IPS DF 19.7 (cell line): ENCODE measurements at regions not wholly inside any gene's neighbourhood (a gene's known extent, or its start where the extent isn't known, plus 50 kb on each side); places are given as distances from the start of the nearest gene placed in this dataset.

Experiments used
- DNase-seq: peaks from one replicate; pipeline ENCODE4 v3.0.0-alpha.2; 2013; ENCODE audit warnings: low read depth, low spot score

DNA sequence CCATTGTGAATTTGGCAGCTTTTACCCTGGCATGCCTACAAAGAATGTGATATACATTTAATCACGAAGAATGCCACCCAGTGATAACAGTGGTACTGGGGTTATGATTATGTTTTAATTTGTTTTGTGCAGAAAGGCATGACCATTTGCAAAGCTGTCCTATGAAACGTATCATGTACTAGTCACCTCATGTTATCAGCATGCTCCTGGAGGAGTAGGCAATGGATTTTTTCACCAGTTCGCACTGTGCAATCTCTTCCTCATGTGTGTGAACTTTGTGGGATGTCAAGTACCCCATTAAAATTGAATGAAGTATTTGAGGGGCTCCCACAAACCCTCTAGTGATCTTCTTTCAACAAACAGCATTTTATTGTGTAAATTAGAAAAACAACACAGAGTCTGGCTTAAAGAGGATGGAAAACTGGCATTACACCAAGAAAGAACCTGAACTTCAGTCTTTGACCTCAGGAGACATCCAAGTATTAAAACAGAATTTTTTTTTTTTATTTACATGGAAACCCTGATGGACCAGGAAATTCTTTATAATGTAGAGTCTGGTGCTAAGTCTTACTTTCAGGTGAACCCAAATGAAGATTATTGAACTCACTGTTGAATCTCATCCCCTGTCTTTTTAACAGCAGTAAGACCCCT is 200.6 kb upstream of the PGRMC2 start:
- DNase-seq = no peak

DNA sequence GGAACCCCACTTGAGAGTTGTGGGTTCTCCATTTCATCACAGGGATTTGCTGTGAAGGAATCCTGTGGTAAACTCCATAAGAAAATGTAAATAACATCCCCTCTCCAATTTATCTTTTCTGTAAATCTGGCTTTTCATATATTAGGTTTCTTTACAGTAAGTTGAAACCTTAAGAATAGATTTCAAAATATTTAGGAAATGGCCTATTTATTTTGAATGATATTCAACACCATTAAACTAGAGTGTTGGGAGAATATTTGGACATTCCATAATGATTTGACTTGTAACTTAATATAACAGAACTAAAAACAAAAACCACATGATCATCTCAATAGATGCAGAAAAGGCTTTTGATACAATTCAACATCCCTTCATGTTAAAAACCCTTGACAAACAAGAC is 197.3 kb upstream of the PGRMC2 start:
- no peak for DNase-seq

- no peak for DNase-seq
Measured at GRCh38 chr4:128483816-128484215, 196.2 kb upstream of the PGRMC2 start.

- DNase-seq = no peak
Measured at GRCh38 chr4:128483041-128483440, 195.4 kb upstream of the PGRMC2 start.

- no peak for DNase-seq
Measured at GRCh38 chr4:128481752-128482480, 194.3 kb upstream of the PGRMC2 start.

DNA sequence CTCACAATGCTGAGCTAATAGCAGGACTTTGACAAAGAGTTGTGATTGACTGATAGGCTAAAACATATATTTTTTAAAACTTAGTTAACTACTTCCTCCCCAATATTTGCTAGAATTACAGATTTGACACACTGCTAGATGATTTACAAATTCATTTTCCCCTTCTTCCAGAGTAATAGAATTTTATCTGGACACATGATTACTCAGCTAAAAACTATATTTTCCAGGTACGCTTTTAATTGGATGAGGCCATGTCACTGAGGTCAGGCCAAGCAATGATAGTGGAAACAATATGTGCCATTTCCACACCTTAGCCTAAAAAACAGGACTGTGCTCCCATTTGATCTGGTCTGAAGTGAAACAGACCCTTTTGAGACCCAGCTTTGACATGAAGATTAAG is 193.3 kb upstream of the PGRMC2 start:
- DNase-seq = no peak

DNA sequence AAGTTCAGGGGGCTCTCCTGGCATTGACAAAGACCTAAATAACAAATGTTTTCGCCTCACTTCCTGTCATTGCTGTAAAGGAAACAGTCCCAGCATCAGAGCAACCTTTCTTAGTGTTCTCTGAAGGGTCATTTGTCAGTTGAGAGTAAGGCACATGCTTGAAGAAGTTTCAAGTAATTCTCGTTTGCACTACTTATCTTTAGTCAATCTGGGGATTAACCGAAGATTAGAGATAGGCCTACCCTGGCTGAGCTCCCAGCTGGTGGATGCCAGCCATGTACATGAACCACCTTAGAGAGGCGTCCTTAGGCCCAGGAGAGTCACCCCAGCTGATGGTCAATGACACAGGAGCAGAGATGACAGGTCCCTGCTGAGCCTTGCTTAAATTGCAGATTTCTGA is 189.9 kb upstream of the PGRMC2 start:
- no peak for DNase-seq

DNA sequence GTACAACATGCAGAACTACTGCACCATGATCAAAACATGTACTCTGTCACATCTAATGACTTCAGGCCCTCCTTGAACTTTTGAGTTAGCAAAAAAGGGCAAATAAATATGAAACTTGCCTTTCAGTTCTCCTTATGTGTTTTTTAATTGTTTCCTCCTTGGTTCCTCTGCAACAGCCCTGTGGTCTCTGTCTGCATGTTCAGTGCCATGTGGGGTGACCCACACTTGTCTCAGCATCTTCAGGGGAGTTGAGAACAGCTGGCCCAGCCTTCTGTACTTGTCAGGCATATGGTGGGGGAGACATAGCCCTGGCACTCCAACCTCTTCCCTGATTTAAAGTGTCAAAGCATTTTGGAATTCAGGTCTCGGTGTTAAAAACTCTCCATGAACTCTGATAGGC is 188.0 kb upstream of the PGRMC2 start:
- no peak for DNase-seq

- no peak for DNase-seq
Measured at GRCh38 chr4:128471576-128471975, 184.0 kb upstream of the PGRMC2 start.

- DNase-seq = no peak
Measured at GRCh38 chr4:128470492-128471053, 183.0 kb upstream of the PGRMC2 start.

DNA sequence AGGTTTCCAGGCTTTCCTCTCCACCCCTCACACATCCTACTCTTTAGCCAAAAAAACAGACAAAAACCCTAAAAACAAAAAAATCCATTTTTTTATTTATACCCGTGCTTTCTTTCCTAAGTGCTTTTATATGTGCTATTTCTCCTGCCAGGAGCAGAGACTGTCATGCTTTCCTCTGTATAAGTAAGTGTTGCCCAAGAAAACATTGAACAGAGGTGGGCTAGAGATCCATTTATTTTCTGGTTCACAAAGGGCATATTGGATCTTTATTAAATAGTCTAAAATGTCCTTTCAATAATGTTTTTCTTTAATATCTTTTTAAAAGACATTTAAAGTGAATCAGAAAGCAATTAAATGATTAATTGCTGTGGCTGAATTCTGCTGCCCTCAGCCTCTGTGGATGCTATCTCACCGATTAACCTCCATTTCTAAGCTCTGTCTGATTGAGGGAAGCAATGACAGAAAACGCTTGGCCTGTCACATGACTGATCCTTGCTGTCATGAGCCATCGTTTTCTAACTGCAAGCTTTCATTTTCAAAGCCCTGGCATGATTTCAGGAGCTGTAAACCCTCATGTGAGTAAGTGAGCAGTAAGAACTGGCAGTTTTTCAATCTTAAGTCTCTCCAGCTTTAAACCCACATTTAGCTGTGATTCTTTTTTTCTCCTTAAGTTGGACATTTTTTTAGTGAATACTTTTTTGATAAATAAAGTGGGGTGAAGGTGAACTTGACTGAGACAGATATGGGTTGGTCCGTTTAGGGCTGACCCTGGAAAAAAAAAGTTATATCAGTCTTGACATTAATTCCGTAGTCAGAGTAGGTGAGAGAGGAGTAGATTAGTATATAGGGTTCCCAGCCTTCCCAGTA is 180.7 kb upstream of the PGRMC2 start:
- no peak for DNase-seq

DNA sequence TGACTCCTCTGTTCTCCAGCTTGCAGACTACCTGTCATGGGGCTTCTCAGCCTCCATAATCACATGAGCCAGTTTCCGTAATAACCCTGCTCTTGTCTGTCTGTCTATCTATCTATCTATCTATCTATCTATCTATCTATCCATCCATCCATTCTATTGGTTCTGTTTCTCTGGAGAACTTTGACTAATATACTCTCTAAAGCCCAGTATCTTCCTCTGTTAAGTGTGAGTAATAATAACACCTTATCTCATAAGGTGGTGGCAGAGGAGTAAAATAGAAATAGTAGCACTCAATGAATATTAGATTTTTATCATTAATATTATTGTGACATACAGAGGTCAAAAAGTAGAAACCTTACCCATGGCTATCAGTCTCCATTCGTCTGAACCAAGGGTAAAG is 177.9 kb upstream of the PGRMC2 start:
- no peak for DNase-seq

DNA sequence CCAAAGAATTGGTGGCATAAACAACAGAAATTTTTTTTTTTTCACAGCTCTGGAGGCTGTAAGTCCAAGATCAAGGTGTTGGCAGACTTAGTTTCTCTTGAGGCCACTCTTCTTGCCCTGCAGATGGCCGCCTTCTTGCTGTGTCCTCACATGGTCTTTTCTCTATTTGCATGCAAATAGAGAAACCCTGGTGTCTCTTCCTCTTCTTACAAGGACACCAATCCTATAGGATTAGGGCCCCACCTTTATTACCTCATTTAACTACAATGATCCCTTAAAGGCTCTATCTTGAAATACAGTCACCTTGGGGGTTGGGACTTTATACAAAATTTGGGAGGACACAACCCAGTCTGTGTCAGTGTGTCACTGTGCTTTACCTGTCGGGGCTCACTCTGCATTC is 175.4 kb upstream of the PGRMC2 start:
- no peak for DNase-seq

DNA sequence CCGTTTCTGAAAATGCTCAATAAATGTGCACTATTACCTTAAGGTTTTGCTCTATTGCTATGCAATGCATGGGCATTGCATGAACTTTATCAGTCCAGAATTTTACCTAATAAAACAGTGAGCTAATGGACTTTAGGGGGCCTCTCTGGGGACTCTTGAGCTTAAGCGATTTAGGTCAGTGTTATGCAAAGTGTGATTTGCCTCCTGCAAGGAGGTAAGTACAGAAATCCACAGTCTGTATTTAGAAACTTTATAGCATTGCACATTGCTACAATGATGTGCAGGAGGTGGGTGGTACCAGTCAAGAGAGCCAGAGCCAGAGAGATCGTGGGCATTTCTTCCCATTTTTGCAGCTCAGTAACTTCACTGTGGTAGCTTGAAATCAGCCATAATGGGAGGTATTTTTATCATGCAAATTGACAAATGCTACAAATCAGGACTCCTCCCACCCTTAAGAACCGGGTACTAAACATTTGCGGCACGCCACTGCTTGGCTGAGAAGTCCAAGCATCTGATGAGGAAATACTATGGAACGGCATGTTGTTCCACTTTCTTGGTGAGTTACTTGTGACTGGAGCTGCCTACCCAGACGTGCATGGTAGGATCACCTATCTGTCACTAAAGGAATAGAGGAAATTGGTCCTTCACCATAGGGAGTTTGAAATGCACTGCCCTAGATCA is 174.6 kb upstream of the PGRMC2 start:
- no peak for DNase-seq

DNA sequence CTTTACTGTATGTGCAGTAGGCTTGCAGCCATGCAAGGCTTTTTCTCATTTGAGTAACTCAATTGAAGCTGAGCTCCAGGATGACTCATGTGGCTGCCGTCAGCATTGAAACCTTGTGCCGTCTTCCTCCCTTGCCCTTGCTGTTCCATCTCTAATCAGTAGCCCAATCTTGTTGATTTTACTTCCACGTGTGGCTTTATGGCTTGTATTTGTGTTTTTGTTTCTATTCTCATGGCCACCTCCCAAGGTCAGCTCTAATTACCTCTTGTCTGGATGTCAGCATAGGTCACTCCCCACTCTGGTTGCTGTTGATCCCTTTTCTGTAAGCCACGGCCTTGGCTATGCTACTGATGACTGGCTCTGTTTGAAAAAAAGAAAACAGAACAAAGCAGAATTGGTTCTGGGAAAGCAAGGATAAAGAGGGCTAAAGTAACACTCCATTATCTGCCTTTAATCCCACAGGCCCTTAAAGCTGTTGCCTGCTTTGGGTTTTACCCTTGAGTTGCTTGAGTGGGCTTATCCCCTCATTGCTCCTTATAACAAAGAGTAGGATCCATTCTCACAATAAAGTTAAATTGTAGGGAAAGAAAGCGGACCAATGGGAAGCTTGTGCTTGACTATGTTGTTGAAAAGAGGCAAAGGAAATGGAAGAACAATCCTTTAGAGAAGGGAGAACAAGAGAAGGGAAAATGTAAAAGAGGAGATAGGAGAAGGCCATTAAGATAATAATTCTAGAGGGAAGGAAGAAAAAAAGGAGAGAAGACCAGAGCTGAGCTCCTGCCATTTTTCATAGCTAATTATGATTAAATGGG is 173.9 kb upstream of the PGRMC2 start:
- no peak for DNase-seq

- no peak for DNase-seq
Measured at GRCh38 chr4:128459547-128459946, 171.9 kb upstream of the PGRMC2 start.

DNA sequence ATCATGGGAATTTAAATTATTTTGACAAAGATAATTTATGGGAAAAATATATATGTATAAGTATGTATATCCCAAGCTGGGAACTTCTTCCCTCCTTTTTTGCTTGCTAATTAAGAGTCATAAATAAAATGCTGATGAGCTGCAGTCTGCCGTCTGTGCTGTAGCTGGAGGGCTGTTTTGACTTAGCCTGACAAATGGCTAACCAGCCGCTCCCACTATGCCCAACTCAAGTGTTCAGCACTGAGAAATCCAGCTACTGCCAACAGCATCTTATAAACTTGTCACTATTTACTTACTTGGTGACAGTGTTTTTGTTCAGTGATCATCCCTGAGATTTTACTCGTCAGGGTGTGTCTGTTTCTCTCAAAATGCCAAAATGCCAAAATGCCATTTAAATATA is 171.2 kb upstream of the PGRMC2 start:
- DNase-seq = no peak

DNA sequence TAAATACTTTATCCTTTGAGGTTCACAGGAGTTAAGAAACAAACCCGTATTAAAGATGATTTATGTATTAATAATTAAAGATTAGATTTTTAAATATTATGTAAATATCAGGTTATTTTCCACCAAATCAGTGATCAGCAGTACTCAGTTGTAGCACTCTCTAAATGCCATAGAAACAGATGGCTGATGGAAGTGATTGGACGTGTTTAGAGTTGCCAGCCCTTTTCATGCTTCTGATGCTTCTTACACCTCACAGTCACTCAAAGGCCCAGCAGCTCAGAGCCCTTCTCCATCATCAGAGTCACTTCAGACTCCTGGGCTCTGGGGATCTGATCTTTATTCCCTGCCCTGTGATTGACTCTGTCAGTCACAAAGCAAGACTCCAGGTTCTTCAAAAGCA is 170.1 kb upstream of the PGRMC2 start:
- DNase-seq = no peak

- DNase-seq = no peak
Measured at GRCh38 chr4:128456171-128456570, 168.6 kb upstream of the PGRMC2 start.

DNA sequence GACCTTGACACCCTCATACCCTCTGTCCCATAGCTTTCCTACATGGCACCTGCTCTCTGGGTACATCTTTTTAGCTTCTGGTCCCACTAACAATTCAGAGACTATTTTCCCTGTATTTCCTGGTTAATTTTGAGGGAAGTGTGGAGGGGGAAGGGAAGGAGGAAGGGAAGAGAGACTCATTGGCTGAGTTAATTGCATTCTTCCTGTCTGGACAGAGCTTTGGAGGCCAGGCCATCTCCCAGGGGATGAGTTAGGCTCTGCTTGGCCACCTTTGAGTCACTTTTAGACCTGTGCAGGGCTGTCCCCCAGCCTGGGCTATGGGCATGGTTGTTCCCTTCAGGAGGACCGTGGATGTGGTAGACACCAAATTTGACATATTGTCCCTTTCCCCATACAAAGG is 167.9 kb upstream of the PGRMC2 start:
- no peak for DNase-seq

DNA sequence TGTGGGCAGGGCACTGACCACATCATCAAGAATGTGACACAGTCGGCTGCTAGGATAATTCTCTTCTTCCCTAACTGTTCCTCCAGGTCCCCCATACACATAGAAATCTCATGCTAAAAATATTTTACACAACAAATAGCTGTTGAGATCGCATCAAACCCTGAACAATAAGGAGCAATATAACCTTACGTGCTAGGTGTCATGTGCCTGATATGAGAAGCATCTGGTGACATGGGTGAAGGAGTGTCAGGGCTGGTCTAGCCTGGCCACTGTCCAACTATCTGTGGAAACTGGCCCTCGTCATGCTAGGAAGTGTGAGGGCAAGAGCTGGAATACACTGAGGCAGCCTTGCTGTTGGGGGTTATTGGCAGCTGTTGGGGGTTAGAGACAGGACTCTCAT is 167.3 kb upstream of the PGRMC2 start:
- no peak for DNase-seq
